GM18517 (cell line): ENCODE measurements at regions not wholly inside any gene's neighbourhood (a gene's known extent, or its start where the extent isn't known, plus 50 kb on each side); places are given as distances from the start of the nearest gene placed in this dataset.
"Not testable (repeated sequence)": the region's sequence is repeated elsewhere in the genome, so short reads cannot be mapped to it uniquely, and the experiment has no call there.

Experiments
- ATAC-seq: cut with Tn5 transposase; IDR thresholded peaks from one replicate; pipeline ENCODE4 v1.9.1; 2021; ENCODE audit warnings: mild to moderate bottlenecking, moderate library complexity; ENCODE audit not compliant: unreplicated experiment

- no peak for ATAC-seq
These were observed 224.5 kb upstream of the CENPE start for GRCh38 chr4:103422467-103423219.

DNA sequence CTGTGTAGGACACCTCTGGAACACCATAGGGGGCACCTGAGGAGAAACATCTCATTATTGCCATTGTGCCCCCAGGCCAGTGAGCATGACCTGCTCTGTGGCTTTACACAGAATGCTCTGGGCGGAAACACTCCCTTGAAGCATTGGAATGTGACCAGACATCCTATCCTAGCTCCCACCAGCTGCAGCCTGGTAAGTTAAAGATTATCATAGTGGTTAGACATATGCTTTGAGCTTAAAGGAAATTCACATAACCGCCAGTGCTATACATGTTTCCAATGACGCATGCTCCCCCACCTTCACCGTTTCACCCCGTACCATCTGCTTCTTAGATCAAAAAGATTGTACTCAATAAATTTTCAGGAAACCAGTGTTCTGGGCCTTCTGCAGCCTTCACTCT is 217.7 kb upstream of the CENPE start:
- no peak for ATAC-seq

- not testable (repeated sequence) for ATAC-seq
These were observed 214.5 kb upstream of the CENPE start for GRCh38 chr4:103412646-103413045.

DNA sequence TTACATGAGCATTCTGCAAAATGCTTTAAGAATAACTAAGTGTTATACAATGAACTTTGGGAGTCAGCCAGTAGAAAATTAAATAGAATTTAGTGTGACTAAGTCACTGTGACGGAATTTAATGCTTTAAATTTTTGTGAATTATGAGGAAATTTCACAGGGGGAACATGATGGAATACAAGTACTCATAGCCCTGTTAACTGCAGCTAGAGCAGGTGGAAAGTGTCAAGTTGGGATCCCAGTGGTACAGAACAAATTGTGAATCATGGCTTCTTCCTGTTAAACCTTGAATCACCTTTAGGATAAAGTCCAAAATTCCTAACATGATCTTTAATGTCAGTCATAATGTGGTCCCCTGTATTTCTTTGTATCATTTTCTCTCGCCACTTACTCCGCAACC is 212.2 kb upstream of the CENPE start:
- ATAC-seq = no peak

- peak; percentile 57 for ATAC-seq
These were observed 207.3 kb upstream of the CENPE start for GRCh38 chr4:103405415-103405814.

- no peak for ATAC-seq
These were observed 205.5 kb upstream of the CENPE start for GRCh38 chr4:103403619-103404018.

GRCh38 chr4:103402198-103402597 is 204.1 kb upstream of the CENPE start:
- ATAC-seq = no peak

- peak; percentile 65 for ATAC-seq
These were observed 202.3 kb upstream of the CENPE start for GRCh38 chr4:103400405-103400804.

DNA sequence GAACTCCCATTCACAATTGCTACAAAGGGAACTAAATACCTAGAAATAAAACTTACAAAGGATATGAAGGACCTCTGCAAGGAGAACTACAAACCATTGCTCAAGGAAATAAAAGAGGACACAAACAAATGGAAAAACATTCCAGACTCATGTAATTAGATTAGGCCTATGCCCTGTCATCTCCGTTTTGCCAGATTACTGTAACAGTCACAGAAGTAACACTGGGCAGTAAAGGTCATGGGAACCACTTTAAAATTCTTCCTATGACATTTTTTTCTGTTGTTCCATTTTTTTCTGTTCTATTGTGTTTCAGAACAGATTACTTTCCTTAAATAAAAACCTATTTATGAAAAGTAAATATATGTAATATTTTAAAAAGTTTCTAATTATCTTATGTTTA is 199.4 kb upstream of the CENPE start:
- ATAC-seq = no peak

DNA sequence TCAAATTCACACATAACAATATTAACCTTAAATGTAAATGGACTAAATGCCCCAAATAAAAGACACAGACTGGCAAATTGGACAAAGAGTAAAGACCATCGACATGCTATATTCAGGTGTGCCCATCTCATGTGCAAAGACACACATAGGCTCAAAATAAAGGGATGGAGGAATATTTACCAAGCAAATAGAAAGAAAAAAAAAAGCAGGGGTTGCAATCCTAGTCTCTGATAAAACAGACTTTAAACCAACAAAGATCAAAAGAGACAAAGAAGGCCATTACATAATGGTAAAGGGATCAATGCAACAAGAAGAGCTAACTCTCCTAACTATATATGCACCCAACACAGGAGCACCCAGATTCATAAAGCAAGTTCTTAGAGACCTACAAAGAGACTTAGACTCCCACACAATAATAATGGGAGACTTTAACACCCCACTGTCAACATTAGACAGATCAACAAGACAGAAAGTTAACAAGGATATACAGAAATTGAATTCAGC is 189.4 kb upstream of the CENPE start:
- ATAC-seq = not testable (repeated sequence)

GRCh38 chr4:103385565-103385964 is 187.4 kb upstream of the CENPE start:
- ATAC-seq = not testable (repeated sequence)

DNA sequence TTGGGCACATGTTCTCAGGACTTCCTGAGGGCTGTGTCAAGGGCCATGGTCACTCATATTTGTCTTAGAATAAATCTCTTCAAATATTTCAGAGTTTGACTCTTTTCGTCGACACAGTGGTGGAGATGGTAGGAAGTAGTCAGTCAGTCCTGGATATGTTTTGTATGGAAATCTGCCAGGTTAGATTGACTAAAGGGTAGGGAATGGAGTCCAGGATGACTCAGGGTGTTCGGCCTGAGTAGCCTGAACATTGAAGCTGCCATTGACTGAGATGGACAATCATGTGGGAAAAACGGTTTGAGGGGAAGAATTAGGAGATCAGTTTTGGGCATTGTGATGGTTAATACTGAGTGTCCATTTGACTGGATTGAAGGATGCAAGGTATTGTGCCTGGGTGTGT is 177.1 kb upstream of the CENPE start:
- ATAC-seq = no peak

- no peak for ATAC-seq
These were observed 176.6 kb upstream of the CENPE start for GRCh38 chr4:103374758-103375157.

DNA sequence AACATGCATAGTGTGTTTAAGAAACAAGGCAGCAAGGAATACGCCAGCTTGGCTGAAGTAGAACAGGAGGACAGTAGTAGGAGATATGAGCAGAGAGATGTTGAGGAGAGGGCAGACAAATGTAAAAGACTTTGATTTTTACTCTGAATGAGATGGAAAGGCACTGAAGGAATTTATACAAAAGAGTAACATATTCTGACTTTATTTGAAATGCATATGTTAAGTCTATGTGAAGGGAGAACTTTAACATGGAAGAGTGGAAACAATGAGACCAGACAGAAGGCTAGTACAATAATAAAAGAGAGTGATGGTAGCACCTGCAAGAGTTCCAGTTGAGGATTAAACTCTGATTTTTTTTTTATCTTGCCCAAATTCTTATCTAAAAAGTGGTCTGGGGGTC is 176.2 kb upstream of the CENPE start:
- ATAC-seq = no peak

DNA sequence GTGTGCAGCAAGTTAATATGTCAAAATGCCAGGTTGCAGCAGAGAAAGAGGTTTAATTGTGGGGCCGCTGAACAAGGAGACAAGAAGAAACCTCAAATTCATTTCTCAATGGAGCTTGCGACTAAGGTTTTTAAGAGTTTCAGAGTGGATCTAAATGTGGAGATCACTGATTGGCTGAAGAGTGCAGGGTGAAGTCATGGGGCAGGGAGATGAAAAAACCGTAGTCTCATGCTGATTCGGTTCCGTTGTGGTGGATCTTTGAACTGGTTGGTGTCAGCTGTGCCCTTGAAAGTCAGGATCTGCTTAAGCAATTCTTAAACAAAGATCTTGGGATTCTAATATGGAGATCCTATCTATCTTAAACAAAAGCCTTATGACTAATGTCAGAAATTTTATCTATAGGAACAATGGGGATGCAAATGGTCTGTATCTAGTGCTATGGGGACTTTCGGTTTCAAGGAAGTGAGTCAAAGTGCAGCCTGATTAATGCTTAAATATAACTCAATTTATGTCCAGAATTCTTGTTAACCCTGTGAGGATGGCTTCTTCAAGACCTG is 173.9 kb upstream of the CENPE start:
- no peak for ATAC-seq

DNA sequence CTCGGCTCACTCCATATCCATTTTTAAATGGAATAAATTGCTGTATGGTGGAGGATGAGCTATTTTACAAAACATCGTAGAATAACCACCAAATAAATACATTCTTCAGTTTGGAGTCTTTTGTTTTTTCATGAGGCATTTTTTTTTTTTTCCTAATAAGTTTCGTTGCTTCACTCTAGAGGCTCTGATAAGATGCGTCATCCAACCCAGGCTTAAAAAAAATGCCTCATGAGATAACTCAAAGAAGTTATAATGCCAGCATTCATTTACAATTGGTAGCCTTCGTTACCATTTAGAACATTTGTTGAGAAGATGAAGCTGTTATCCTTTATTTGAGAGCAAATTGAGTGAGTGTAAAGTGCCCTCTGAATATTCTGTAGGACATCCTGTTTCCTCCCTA is 172.2 kb upstream of the CENPE start:
- ATAC-seq = no peak

DNA sequence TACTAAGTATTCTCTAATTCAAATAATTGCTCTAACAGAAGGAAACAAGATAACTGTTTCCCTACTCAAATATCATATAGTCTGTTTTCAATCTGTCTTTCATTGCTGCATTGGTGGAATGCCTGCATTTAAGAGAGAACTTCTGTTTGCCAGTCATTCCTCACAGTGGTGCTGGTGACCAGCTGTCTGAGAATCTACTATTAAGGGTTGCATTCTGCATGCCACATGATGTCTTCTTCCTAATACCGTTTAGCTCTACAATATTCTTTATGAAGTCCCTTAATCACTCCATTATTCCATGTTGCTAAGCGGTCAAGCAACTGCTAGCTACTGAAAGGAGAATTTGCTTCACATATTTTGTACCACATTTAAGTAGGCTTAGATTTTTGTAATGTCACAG is 167.1 kb upstream of the CENPE start:
- no peak for ATAC-seq

- no peak for ATAC-seq
These were observed 165.9 kb upstream of the CENPE start for GRCh38 chr4:103364083-103364482.

DNA sequence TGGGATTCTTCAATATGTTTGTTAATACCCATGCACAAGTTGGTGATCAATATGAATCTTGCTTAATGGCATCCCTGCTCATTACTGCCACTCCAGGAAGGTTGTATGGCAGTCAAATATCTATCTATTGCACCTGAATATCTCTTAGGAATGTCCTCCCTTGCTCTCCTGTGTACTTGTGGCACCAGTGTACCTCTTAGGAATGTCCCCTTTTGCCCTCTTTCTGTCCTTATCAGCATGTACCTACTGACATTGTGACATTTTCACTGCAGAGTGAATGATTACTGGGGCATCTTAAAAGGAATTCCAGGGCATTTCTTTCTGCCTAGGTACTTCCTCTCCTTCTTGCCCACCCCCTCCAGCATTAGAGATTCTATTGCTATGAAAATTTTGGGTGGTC is 163.8 kb upstream of the CENPE start:
- no peak for ATAC-seq

- no peak for ATAC-seq
These were observed 161.8 kb upstream of the CENPE start for GRCh38 chr4:103359900-103360299.

DNA sequence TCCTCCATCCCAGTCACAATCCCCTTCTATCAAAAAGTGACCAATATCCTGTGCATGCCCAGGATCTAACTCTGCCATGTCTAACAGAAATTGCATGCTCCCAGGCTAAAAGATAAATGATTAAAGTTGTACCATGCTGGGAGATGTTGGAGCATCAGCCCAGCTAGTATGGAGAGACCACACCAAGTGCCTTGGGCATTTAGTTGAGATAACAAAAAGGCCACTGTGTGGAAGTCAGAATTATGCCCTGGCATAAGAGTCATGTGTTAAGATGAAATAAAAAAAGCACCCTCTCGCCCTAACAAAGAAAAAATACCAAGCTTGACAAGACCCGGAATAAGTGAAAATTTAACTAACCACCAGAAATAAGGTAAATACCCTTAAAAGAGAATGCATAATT is 155.9 kb upstream of the CENPE start:
- ATAC-seq = no peak

- no peak for ATAC-seq
These were observed 131.5 kb upstream of the CENPE start for GRCh38 chr4:103329642-103330041.

- no peak for ATAC-seq
These were observed 126.7 kb upstream of the CENPE start for GRCh38 chr4:103324811-103325210.
